H1 (cell line): ENCODE measurements at regions not wholly inside any gene's neighbourhood (a gene's known extent, or its start where the extent isn't known, plus 50 kb on each side); places are given as distances from the start of the nearest gene placed in this dataset.

ENCODE experiments used
- CTCF ChIA-PET: fragments of 300-600 bp; sonication (Branson Sonifier 250); formaldehyde crosslinking; loops from one replicate; lab custom pipeline; 2021; ENCODE audit not compliant: partially characterized antibody; lab: Charles Lee
- POLR2A ChIA-PET: fragments of 300-600 bp; sonication (Branson Sonifier 250); formaldehyde crosslinking; loops from one replicate; lab custom pipeline; 2021; ENCODE audit warnings: inconsistent platforms; ENCODE audit not compliant: partially characterized antibody; lab: Charles Lee
- DNase-seq, 2 experiments: peaks; one replicate each; pipeline versions ENCODE4 v3.0.0 to v3.0.0-alpha.2; 2010 to 2022; ENCODE audit warnings: low spot score in 2 of 2, low read depth in 1 of 2, mixed read lengths in 1 of 2
- FAIRE-seq: peaks from 2 replicates; lab custom pipeline; 2011; peaks lifted over from hg19 to GRCh38; lab: Jason Lieb, UNC
- H2AFZ ChIP-seq: 2 replicates; pipeline ENCODE4 v1.8.1; 2012; ENCODE audit warnings: low read length, inconsistent platforms
- H2AK5ac ChIP-seq: 2 replicates; pipeline ENCODE4 v1.6.1; 2013; ENCODE audit warnings: low read depth, low read length
- H2BK120ac ChIP-seq: replicated peaks from 2 replicates; pipeline ENCODE3; 2013; ENCODE audit warnings: low read depth, low read length, inconsistent platforms
- H2BK12ac ChIP-seq: 2 replicates; pipeline ENCODE4 v1.6.1; 2013; ENCODE audit warnings: low read depth, low read length
- H2BK15ac ChIP-seq: 2 replicates; pipeline ENCODE4 v1.6.1; 2013; ENCODE audit warnings: low read length
- H2BK20ac ChIP-seq: 2 replicates; pipeline ENCODE4 v1.6.1; 2013; ENCODE audit warnings: low read length
- H2BK5ac ChIP-seq: 2 replicates; pipeline ENCODE4 v1.6.1; 2013; ENCODE audit warnings: low read depth, low read length
- H3K14ac ChIP-seq: 2 replicates; pipeline ENCODE4 v1.6.1; 2013; ENCODE audit warnings: inconsistent platforms; ENCODE audit not compliant: insufficient read length
- H3K18ac ChIP-seq: 2 replicates; pipeline ENCODE4 v1.6.1; 2013; ENCODE audit warnings: low read length; ENCODE audit errors: extremely low read depth
- H3K23ac ChIP-seq: 2 replicates; pipeline ENCODE4 v1.6.1; 2013; ENCODE audit warnings: inconsistent platforms; ENCODE audit not compliant: insufficient read length
- H3K23me2 ChIP-seq: 2 replicates; pipeline ENCODE4 v1.6.1; 2013; ENCODE audit warnings: low read depth, low read length
- H3K27ac ChIP-seq: 2 replicates; pipeline ENCODE4 v1.6.1; 2011; ENCODE audit warnings: low read depth, low read length, inconsistent platforms
- H3K27me3 ChIP-seq, 4 experiments: replicated peaks in 1 of 4; 1 replicate in 1 of 4; 2 replicates in 3 of 4; pipeline versions ENCODE4 v1.6.1 to v1.8.1; 2011 to 2013; ENCODE audit warnings: low read length in 3 of 4, mild to moderate bottlenecking in 3 of 4, inconsistent platforms in 2 of 4, mixed read lengths in 2 of 4, moderate library complexity in 1 of 4; ENCODE audit not compliant: control insufficient read depth in 3 of 4, insufficient read depth in 3 of 4; ENCODE audit errors: extremely low read depth in 1 of 4
- H3K36me3 ChIP-seq, 4 experiments: 2 replicates each; pipeline versions ENCODE4 v1.6.1 to v1.8.1; 2011 to 2013; ENCODE audit warnings: mild to moderate bottlenecking in 4 of 4, low read length in 3 of 4, moderate library complexity in 2 of 4, control low read depth in 1 of 4, inconsistent platforms in 1 of 4; ENCODE audit not compliant: insufficient read depth in 4 of 4, control insufficient read depth in 2 of 4
- H3K4ac ChIP-seq: replicated peaks from 2 replicates; pipeline ENCODE3; 2013; ENCODE audit warnings: low read length, low read depth, mixed read lengths, inconsistent platforms; ENCODE audit not compliant: insufficient read length
- H3K4me1 ChIP-seq, 4 experiments: replicated peaks in 1 of 4; 1 replicate in 1 of 4; 2 replicates in 3 of 4; pipeline versions ENCODE4 v1.6.1 to v1.8.1; 2011 to 2013; ENCODE audit warnings: low read length in 3 of 4, inconsistent platforms in 2 of 4, mixed read lengths in 1 of 4; ENCODE audit not compliant: insufficient read depth in 4 of 4, control insufficient read depth in 3 of 4
- H3K4me2 ChIP-seq, 2 experiments: 2 replicates each; pipeline versions ENCODE4 v1.6.1 to v1.8.1; 2011 to 2013; ENCODE audit warnings: low read depth in 2 of 2, low read length in 2 of 2, control low read depth in 1 of 2, inconsistent platforms in 1 of 2, mild to moderate bottlenecking in 1 of 2; ENCODE audit not compliant: insufficient read depth in 1 of 2
- H3K4me3 ChIP-seq, 4 experiments: fragments of 200-600, 300-600 bp in 1 of 4; sonication (generic), shearing (Covaris generic), sonication (Bioruptor Twin) in 1 of 4; 2 replicates each; pipeline versions ENCODE4 v1.5.1 to v1.8.1; 2011 to 2016; ENCODE audit warnings: low read length in 4 of 4, low read depth in 3 of 4, control low read depth in 2 of 4, inconsistent platforms in 2 of 4, mild to moderate bottlenecking in 2 of 4, mixed read lengths in 1 of 4, moderate library complexity in 1 of 4; ENCODE audit not compliant: insufficient read depth in 2 of 4; ENCODE audit errors: extremely low read depth in 1 of 4
- H3K56ac ChIP-seq: replicated peaks from 2 replicates; pipeline ENCODE3; 2013; ENCODE audit warnings: low read depth, mild to moderate bottlenecking, mixed read lengths, low read length, inconsistent platforms; ENCODE audit not compliant: insufficient read length
- H3K79me1 ChIP-seq: 2 replicates; pipeline ENCODE4 v1.6.1; 2013; ENCODE audit warnings: low read depth, low read length, control low read depth
- H3K79me2 ChIP-seq, 2 experiments: 2 replicates each; pipeline versions ENCODE4 v1.6.1 to v1.8.1; 2012 to 2013; ENCODE audit warnings: low read length in 2 of 2, mild to moderate bottlenecking in 2 of 2, inconsistent platforms in 1 of 2; ENCODE audit not compliant: insufficient read depth in 2 of 2, control insufficient read depth in 1 of 2
- H3K9ac ChIP-seq, 4 experiments: replicated peaks in 1 of 4; 1 replicate in 1 of 4; 2 replicates in 3 of 4; pipeline versions ENCODE4 v1.6.1 to v1.8.1; 2011 to 2013; ENCODE audit warnings: low read depth in 3 of 4, low read length in 3 of 4, control low read depth in 2 of 4, mild to moderate bottlenecking in 2 of 4, moderate library complexity in 2 of 4, inconsistent platforms in 1 of 4; ENCODE audit errors: extremely low read depth in 1 of 4
- H3K9me3 ChIP-seq, 2 experiments: 2 replicates each; pipeline versions ENCODE4 v1.6.1 to v1.8.1; 2012 to 2013; ENCODE audit warnings: mild to moderate bottlenecking in 2 of 2, moderate library complexity in 2 of 2, control low read depth in 1 of 2, inconsistent platforms in 1 of 2, low read depth in 1 of 2, low read length in 1 of 2, mixed read lengths in 1 of 2; ENCODE audit not compliant: insufficient read depth in 2 of 2
- H4K20me1 ChIP-seq, 2 experiments: replicated peaks in 1 of 2; 2 replicates each; pipeline versions ENCODE3 to v1.8.1; 2011 to 2013; ENCODE audit warnings: inconsistent platforms in 2 of 2, low read length in 2 of 2, mild to moderate bottlenecking in 1 of 2; ENCODE audit not compliant: insufficient read depth in 2 of 2, control insufficient read depth in 1 of 2
- H4K5ac ChIP-seq: 2 replicates; pipeline ENCODE4 v1.6.1; 2013; ENCODE audit warnings: low read length, low read depth, mixed read lengths, inconsistent platforms; ENCODE audit not compliant: insufficient read length
- H4K8ac ChIP-seq: 2 replicates; pipeline ENCODE4 v1.8.0; 2013; ENCODE audit warnings: mild to moderate bottlenecking, moderate library complexity, low read length, inconsistent platforms; ENCODE audit not compliant: insufficient read depth; ENCODE audit errors: extremely low read depth
- H4K91ac ChIP-seq: replicated peaks from 2 replicates; pipeline ENCODE3; 2013; ENCODE audit warnings: low read length, mixed read lengths, inconsistent platforms; ENCODE audit not compliant: insufficient read length
- ASH2L ChIP-seq: fragments of 200-600, 300-600 bp; sonication (generic); IDR thresholded peaks from one replicate; pipeline ENCODE4 v1.7.1; 2017; ENCODE audit warnings: low read length
- CHD1 ChIP-seq: IDR thresholded peaks from 2 replicates; pipeline ENCODE4 v1.6.1; 2012; ENCODE audit warnings: low read depth, low read length, improper control_type of control experiment
- GABPA ChIP-seq: IDR thresholded peaks from 2 replicates; pipeline ENCODE4 v1.6.1; 2011; ENCODE audit warnings: mild to moderate bottlenecking, low read length, moderate library complexity, borderline replicate concordance; ENCODE audit not compliant: insufficient read depth
- GTF2F1 ChIP-seq: IDR thresholded peaks from 2 replicates; pipeline ENCODE4 v1.6.1; 2012; ENCODE audit warnings: low read depth, low read length, improper control_type of control experiment, borderline replicate concordance
- HDAC6 ChIP-seq: IDR thresholded peaks from one replicate; pipeline ENCODE4 v1.7.1; 2012; ENCODE audit warnings: low read depth, mild to moderate bottlenecking, inconsistent platforms, low read length, moderate library complexity
- KDM5A ChIP-seq: fragments of 200-600 bp; IDR thresholded peaks from 2 replicates; pipeline ENCODE4 v1.7.1; 2012; ENCODE audit warnings: mild to moderate bottlenecking, low read length, inconsistent platforms, mixed read lengths
- NRF1 ChIP-seq: IDR thresholded peaks from 2 replicates; pipeline ENCODE4 v1.6.1; 2011; ENCODE audit warnings: mild to moderate bottlenecking, low read depth, low read length, improper control_type of control experiment
- PHF8 ChIP-seq: fragments of 200-600 bp; sonication (generic); conservative IDR thresholded peaks from 2 replicates; pipeline ENCODE4 v1.7.1; 2012; ENCODE audit warnings: low read depth, mild to moderate bottlenecking, inconsistent platforms, low read length, moderate library complexity
- POLR2A ChIP-seq, 2 experiments: IDR thresholded peaks; 1 replicate in 1 of 2; 2 replicates in 1 of 2; pipeline ENCODE4 v1.6.1; 2011; ENCODE audit warnings: low read depth in 2 of 2, low read length in 2 of 2, mild to moderate bottlenecking in 2 of 2; ENCODE audit errors: control extremely low read depth in 1 of 2
- POU5F1 ChIP-seq: IDR thresholded peaks from 2 replicates; pipeline ENCODE4 v1.6.1; 2011; ENCODE audit warnings: low read depth, mild to moderate bottlenecking, low read length, moderate library complexity
- RBBP5 ChIP-seq: IDR thresholded peaks from 2 replicates; pipeline ENCODE4 v1.7.1; 2012; ENCODE audit warnings: low read depth, mild to moderate bottlenecking, inconsistent platforms, low read length, moderate library complexity, borderline replicate concordance
- RXRA ChIP-seq: IDR thresholded peaks from 2 replicates; pipeline ENCODE4 v1.6.1; 2011; ENCODE audit warnings: low read depth, mild to moderate bottlenecking, low read length, moderate library complexity; ENCODE audit not compliant: insufficient read depth
- SP1 ChIP-seq: IDR thresholded peaks from 2 replicates; pipeline ENCODE4 v1.6.1; 2011; ENCODE audit warnings: low read depth, low read length
- SUZ12 ChIP-seq: fragments of 200-600 bp; sonication (generic); IDR thresholded peaks from 2 replicates; pipeline ENCODE4 v1.6.1; 2012; ENCODE audit warnings: mild to moderate bottlenecking, inconsistent platforms, low read length, moderate library complexity, mixed read lengths
- TBP ChIP-seq: IDR thresholded peaks from 2 replicates; pipeline ENCODE4 v1.6.1; 2011; ENCODE audit warnings: low read depth, low read length, improper control_type of control experiment
- TF ChIP-seq, protein P1 (sequence below): IDR thresholded peaks from 2 replicates; pipeline ENCODE4 v1.6.1; 2011; ENCODE audit warnings: low read depth, mild to moderate bottlenecking, low read length; ENCODE audit not compliant: insufficient read depth

DNA sequence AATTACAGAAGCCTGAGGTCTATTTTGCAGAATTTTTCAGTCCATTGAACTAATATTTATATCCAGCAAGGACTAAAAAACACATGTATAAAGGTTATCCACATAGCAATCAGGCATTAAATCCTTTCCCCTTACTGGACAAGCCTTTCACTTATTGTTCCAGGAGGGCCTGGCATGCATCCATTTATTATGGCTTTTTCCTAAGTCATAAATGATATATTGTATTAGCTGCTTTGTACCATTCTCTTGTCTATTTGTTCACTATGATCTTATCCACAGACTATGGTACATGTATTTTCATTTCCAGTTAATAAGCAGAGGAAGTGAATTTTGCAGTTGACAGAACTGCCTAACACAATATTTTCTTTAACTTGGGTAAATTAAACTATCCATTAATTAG, 105.4 kb upstream of the ANK2 start:
- H3K56ac ChIP-seq = no peak overlapping the region
- no peak for FAIRE-seq
- H3K9me3 ChIP-seq = no peaks in the 10 kb centered on the region
- H3K36me3 ChIP-seq = no peaks in the 10 kb centered on the region
- no peak overlapping the region for H2AK5ac ChIP-seq
- no peak overlapping the region for H3K27ac ChIP-seq
- no peak overlapping the region for H3K4me3 ChIP-seq
- H3K4ac ChIP-seq = no peak overlapping the region
- H3K27me3 ChIP-seq = no peaks in the 10 kb centered on the region
- no peaks in the 10 kb centered on the region for H3K79me2 ChIP-seq
- no peaks in the 10 kb centered on the region for H3K4me1 ChIP-seq
- no peak overlapping the region for H2AFZ ChIP-seq
- H4K20me1 ChIP-seq = no peaks in the 10 kb centered on the region
- no peak overlapping the region for H2BK120ac ChIP-seq
- H4K5ac ChIP-seq = no peak overlapping the region
- DNase-seq = no peak
- H2BK5ac ChIP-seq = no peak overlapping the region
- no peak overlapping the region for H3K18ac ChIP-seq
- H3K4me2 ChIP-seq = no peak overlapping the region
- TF ChIP-seq TBP (no peak), POLR2A (IDR thresholded peaks at IDR 0.05; ENCODE audit: control extremely low read depth in 1 of 2, low read depth in 2 of 2, low read length in 2 of 2) (no peak), KDM5A (no peak), SUZ12 (no peak), CHD1 (no peak), GABPA (no peak), ASH2L (no peak), GTF2F1 (no peak), PHF8 (no peak), NRF1 (no peak), RXRA (no peak), SP1 (no peak), HDAC6 (no peak), RBBP5 (no peak), POU5F1 (no peak)
- TF ChIP-seq, protein P1, sequence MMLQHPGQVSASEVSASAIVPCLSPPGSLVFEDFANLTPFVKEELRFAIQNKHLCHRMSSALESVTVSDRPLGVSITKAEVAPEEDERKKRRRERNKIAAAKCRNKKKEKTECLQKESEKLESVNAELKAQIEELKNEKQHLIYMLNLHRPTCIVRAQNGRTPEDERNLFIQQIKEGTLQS = no peak
- no peaks in the 10 kb centered on the region for H3K23me2 ChIP-seq
- no peak overlapping the region for H2BK15ac ChIP-seq
- no peak overlapping the region for H3K9ac ChIP-seq
- H4K8ac ChIP-seq = no peak overlapping the region
- H3K23ac ChIP-seq = no peak overlapping the region
- H3K14ac ChIP-seq = no peak overlapping the region
- no peak overlapping the region for H2BK12ac ChIP-seq
- no peak overlapping the region for H2BK20ac ChIP-seq
- no peaks in the 10 kb centered on the region; the same call in 1 of the 2 replicates for H3K79me1 ChIP-seq
- POLR2A ChIA-PET = no interaction called here
- CTCF ChIA-PET = interaction anchor here (0.5 to 3.0 kb wide), 8 partner anchors 62 to 322 kb away, joined by 3 to 11 read pairs (median 3); no protein-coding TSS in a partner anchor
- H4K91ac ChIP-seq = no peak overlapping the region
